ENCODE measurements at regions not wholly inside any gene's neighbourhood (a gene's known extent, or its start where the extent isn't known, plus 50 kb on each side); places are given as distances from the start of the nearest gene placed in this dataset.

- DNase-seq (ENCODE audit: low spot score): no peak
- Mint-ChIP-seq H3K36me3 (ENCODE audit: low read depth, unreplicated experiment) (peaks cover 3% of the 10 kb centered on the region), H3K27me3 (ENCODE audit: unreplicated experiment) (peaks cover 2% of the 10 kb centered on the region), H3K4me1 (ENCODE audit: unreplicated experiment) (peaks cover 14% of the 10 kb centered on the region), H3K9me3 (ENCODE audit: unreplicated experiment) (no peaks in the 10 kb centered on the region), H3K4me3 (ENCODE audit: unreplicated experiment) (no peak overlapping the region), H3K27ac (ENCODE audit: unreplicated experiment) (no peak overlapping the region)
- no peak for TF ChIP-seq CTCF (IDR thresholded peaks at IDR 0.05; ENCODE audit: unreplicated experiment)
These were observed 217.4 kb upstream of the FGF13 start for GRCh38 chrX:138928737-138929459.

GRCh38 chrX:138925330-138925729 lies 213.8 kb upstream of the FGF13 start:
- Mint-ChIP-seq H3K27ac (ENCODE audit: unreplicated experiment) (no peak overlapping the region), H3K27me3 (ENCODE audit: unreplicated experiment) (no peaks in the 10 kb centered on the region), H3K36me3 (ENCODE audit: low read depth, unreplicated experiment) (peaks cover 3% of the 10 kb centered on the region), H3K9me3 (ENCODE audit: unreplicated experiment) (no peaks in the 10 kb centered on the region), H3K4me3 (ENCODE audit: unreplicated experiment) (no peak overlapping the region), H3K4me1 (ENCODE audit: unreplicated experiment) (peaks cover 17% of the 10 kb centered on the region)
- no peak for DNase-seq (ENCODE audit: low spot score)
- TF ChIP-seq CTCF (IDR thresholded peaks at IDR 0.05; ENCODE audit: unreplicated experiment): no peak

- TF ChIP-seq CTCF (IDR thresholded peaks at IDR 0.05; ENCODE audit: unreplicated experiment): no peak
- H3K36me3 Mint-ChIP-seq (ENCODE audit: low read depth, unreplicated experiment): peaks cover 3% of the 10 kb centered on the region
- no peak overlapping the region for H3K4me3 Mint-ChIP-seq (ENCODE audit: unreplicated experiment)
- H3K27me3 Mint-ChIP-seq (ENCODE audit: unreplicated experiment): no peaks in the 10 kb centered on the region
- DNase-seq (ENCODE audit: low spot score): no peak
- peaks cover 10% of the 10 kb centered on the region for H3K4me1 Mint-ChIP-seq (ENCODE audit: unreplicated experiment)
- no peaks in the 10 kb centered on the region for H3K9me3 Mint-ChIP-seq (ENCODE audit: unreplicated experiment)
- no peak overlapping the region for H3K27ac Mint-ChIP-seq (ENCODE audit: unreplicated experiment)
These were observed 212.3 kb upstream of the FGF13 start for GRCh38 chrX:138923805-138924204.

- no peak for TF ChIP-seq CTCF (IDR thresholded peaks at IDR 0.05; ENCODE audit: unreplicated experiment)
- H3K36me3 Mint-ChIP-seq (ENCODE audit: low read depth, unreplicated experiment): no peaks in the 10 kb centered on the region
- peaks cover 18% of the 10 kb centered on the region for H3K4me1 Mint-ChIP-seq (ENCODE audit: unreplicated experiment)
- H3K4me3 Mint-ChIP-seq (ENCODE audit: unreplicated experiment): no peak overlapping the region
- no peak overlapping the region for H3K27ac Mint-ChIP-seq (ENCODE audit: unreplicated experiment)
- no peaks in the 10 kb centered on the region for H3K27me3 Mint-ChIP-seq (ENCODE audit: unreplicated experiment)
- no peak for DNase-seq (ENCODE audit: low spot score)
- no peaks in the 10 kb centered on the region for H3K9me3 Mint-ChIP-seq (ENCODE audit: unreplicated experiment)
These were observed 209.5 kb upstream of the FGF13 start for GRCh38 chrX:138921031-138921430.

GRCh38 chrX:138917781-138918180 lies 206.3 kb upstream of the FGF13 start:
- Mint-ChIP-seq H3K9me3 (ENCODE audit: unreplicated experiment) (no peaks in the 10 kb centered on the region), H3K27me3 (ENCODE audit: unreplicated experiment) (no peaks in the 10 kb centered on the region), H3K36me3 (ENCODE audit: low read depth, unreplicated experiment) (no peaks in the 10 kb centered on the region), H3K4me1 (ENCODE audit: unreplicated experiment) (peaks cover 12% of the 10 kb centered on the region), H3K27ac (ENCODE audit: unreplicated experiment) (no peak overlapping the region), H3K4me3 (ENCODE audit: unreplicated experiment) (no peak overlapping the region)
- no peak for TF ChIP-seq CTCF (IDR thresholded peaks at IDR 0.05; ENCODE audit: unreplicated experiment)
- no peak for DNase-seq (ENCODE audit: low spot score)
